ENCODE measurements at regions not wholly inside any gene's neighbourhood (a gene's known extent, or its start where the extent isn't known, plus 50 kb on each side); places are given as distances from the start of the nearest gene placed in this dataset.
"Not testable (repeated sequence)": the region's sequence is repeated elsewhere in the genome, so short reads cannot be mapped to it uniquely, and the experiment has no call there.

GRCh38 chr4:17030543-17030942 lies 132.1 kb upstream of the LDB2 start:
- no peak for TF ChIP-seq CTCF (IDR thresholded peaks at IDR 0.05; ENCODE audit: extremely low read depth, missing control alignments)
- DNase-seq (ENCODE audit: low spot score), result no peak

GRCh38 chr4:17029964-17030363 lies 131.5 kb upstream of the LDB2 start:
- no peak for TF ChIP-seq CTCF (IDR thresholded peaks at IDR 0.05; ENCODE audit: extremely low read depth, missing control alignments)
- DNase-seq (ENCODE audit: low spot score), result no peak

- DNase-seq (ENCODE audit: low spot score), result no peak
- no peak for TF ChIP-seq CTCF (IDR thresholded peaks at IDR 0.05; ENCODE audit: extremely low read depth, missing control alignments)
Measured at GRCh38 chr4:17029432-17029831, 131.0 kb upstream of the LDB2 start.

GRCh38 chr4:17027495-17027894 lies 129.1 kb upstream of the LDB2 start:
- TF ChIP-seq CTCF (IDR thresholded peaks at IDR 0.05; ENCODE audit: extremely low read depth, missing control alignments), result no peak
- DNase-seq (ENCODE audit: low spot score), result no peak

- no peak for TF ChIP-seq CTCF (IDR thresholded peaks at IDR 0.05; ENCODE audit: extremely low read depth, missing control alignments)
- DNase-seq (ENCODE audit: low spot score), result no peak
Measured at GRCh38 chr4:17024425-17024824, 126.0 kb upstream of the LDB2 start.

- no peak for DNase-seq (ENCODE audit: low spot score)
- no peak for TF ChIP-seq CTCF (IDR thresholded peaks at IDR 0.05; ENCODE audit: extremely low read depth, missing control alignments)
Measured at GRCh38 chr4:17020901-17021300, 122.5 kb upstream of the LDB2 start.

GRCh38 chr4:17020451-17020850 lies 122.0 kb upstream of the LDB2 start:
- no peak for TF ChIP-seq CTCF (IDR thresholded peaks at IDR 0.05; ENCODE audit: extremely low read depth, missing control alignments)
- no peak for DNase-seq (ENCODE audit: low spot score)

GRCh38 chr4:17018621-17019020 lies 120.2 kb upstream of the LDB2 start:
- DNase-seq (ENCODE audit: low spot score), result not testable (repeated sequence)

All from GM20000 (cell line).